NCI-H748 (cell line): ENCODE measurements at regions not wholly inside any gene's neighbourhood (a gene's known extent, or its start where the extent isn't known, plus 50 kb on each side); places are given as distances from the start of the nearest gene placed in this dataset.
"Not testable (repeated sequence)": the region's sequence is repeated elsewhere in the genome, so short reads cannot be mapped to it uniquely, and the experiment has no call there.

Experiments used
- DNase-seq: peaks from one replicate; lab custom pipeline; 2025; ENCODE audit not compliant: unreplicated experiment; lab: John Stamatoyannopoulos, UW

DNA sequence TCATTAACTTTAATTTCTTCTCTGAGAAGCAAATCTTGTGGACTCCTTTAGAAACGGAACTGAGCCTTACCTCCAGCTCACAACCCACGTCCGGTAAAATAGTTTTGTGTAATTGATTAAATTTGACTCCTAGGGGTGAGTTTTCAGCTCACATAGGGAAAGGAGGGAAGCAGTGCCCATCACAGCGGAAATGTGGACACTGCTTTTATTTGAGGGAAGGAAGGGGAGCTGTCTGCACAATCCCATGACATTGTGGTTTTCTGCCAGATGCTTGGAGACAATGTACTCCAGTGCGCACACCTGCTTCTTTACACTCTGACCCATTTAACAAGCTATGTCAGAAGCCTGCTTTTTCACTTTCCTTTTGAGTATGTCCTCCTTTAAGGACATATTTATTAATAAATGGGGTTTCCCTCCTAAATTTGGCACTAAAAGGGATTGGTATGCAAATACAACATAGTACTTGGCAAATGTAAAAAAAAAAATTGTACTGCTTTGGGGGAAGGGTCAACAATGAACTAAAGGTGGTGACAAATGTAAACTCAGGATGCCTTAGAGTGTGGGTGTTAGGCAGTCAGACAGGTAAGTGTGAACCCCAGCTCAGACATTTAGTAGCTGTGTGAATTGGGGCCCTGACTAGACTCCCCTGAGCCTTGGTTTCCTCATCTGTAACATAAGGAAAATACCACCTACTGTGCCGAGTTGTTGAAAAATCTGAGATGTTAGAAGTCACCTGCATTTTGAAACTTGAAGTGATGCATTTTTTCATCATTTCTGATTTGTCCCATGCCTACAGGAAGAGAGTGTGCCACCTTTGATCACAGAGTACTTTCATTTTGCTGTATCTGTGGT, 90.2 kb upstream of the KLF6 start:
- peak; percentile 43 for DNase-seq

DNA sequence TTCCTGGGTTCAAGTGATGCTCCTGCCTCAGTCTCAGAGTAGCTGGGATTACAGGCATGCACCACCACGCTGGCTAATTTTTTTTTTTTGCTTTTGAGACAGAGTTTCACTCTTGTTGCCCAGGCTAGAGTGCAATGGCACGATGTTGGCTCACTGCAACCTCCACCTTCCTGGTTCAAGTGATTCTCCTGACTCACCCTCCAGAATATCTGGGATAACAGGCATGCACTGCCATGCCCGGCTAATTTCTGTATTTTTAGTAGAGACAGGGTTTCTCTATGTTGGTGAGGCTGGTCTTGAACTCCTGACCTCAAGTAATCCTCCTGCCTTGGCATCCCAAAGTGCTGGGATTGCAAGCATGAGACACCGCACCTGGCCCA, 89.6 kb upstream of the KLF6 start:
- DNase-seq, result not testable (repeated sequence)

DNA sequence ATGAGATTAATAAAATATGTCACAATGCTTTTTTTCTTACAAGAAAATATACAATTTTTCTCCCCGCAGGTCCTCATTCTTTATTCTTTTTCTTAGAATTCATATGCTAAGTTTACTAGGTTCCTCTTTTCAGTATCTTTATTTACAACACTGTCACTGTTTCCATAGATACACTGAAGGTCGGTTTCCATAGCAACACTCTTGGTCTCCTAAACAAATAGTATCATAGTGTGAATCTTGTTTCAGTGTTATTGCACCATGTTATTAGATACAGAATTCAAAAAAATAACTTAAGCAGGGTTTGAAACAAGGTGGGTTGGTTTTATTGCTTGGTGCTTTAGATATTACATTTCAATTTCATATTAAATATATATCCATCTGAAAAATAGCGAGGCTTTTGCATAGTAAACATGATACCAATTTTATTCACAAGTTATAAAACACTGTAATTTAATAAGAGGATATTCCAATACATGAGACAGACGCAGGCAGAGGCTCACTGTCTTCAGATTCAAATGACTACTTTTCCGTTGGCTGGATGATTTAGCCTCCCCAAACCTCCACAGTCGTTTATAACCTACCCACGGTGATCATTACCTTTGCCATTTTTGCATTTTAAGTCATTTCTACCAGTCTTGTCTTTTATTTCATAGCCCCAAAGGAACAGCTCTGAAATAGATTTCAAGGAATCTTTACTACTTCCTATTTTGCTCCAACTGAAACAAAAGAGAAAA, 88.9 kb upstream of the KLF6 start:
- peak; percentile 91 for DNase-seq

DNA sequence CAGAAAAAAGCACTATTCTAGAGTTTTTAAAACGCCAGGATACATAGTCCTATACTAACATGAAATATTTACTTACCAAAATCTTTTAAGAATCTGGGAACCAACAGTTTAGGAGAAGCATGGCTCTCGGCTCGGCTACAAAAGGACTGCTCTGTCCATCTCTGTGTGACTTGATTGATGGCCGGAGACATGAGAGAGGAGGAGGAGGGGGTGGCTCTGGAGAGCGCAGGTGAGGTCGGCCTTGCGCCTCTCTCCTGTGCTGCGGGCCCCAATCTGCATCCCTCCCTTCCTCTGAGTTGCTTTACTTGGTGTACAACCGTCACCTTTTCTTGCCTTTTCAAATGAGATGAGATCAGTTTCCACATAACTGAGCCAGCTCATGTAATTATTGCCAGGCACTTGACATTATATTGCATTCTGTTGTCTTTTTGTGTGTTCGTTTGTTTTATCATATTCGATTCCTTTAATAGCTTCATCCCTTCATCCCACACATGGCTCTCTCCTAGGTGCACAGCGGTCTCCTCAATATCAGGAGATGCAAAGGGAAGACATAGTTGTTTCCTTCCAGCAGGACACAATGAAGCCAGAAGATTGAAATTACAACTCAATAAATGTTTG, 87.8 kb upstream of the KLF6 start:
- DNase-seq, result peak; percentile 68

DNA sequence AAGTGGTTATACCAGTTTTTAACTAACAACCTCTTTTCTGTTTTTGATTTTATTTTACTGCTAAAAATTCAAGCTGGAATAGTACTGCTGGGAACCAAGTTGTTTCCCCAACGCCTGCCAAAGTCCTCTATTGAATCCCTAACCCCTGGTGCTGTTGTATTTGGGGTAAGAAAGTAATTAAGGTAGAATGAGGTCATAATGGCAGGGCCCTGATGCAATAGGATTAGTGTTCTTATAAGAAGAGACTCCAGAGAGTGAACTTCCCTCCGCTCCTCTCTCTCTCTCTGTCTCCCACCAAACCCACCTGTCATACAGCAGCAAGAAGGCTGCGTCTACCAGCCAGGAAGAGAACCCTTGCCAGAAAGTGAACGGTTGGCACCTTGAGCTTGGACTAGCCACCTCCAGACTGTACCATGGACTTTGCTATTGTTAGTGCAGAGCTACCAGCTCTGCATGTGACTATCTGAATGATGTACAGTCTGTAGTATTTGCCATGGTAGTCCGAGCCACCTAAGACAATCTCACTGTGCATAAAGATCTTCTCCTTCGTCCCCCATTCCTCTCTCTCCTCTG, 86.5 kb upstream of the KLF6 start:
- no peak for DNase-seq

DNA sequence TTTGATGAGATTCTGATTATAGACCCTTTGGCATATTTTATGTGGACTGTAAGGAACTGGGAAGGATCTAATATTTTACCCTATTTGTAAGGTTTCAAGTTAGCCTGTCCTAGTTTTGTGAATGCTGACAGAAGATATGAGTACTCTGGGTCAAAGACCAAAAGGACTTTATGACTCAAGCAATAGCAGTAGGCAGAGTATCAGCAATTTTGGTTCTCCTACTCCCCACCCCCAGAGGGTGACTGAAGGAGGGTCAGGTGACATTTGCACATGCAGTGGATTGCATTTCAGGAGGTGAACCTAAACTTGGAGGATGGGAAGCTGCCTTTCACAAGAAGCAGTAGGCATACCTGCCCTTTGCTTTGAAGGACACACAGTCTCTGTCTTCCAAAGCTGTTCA, 84.0 kb upstream of the KLF6 start:
- no peak for DNase-seq

DNA sequence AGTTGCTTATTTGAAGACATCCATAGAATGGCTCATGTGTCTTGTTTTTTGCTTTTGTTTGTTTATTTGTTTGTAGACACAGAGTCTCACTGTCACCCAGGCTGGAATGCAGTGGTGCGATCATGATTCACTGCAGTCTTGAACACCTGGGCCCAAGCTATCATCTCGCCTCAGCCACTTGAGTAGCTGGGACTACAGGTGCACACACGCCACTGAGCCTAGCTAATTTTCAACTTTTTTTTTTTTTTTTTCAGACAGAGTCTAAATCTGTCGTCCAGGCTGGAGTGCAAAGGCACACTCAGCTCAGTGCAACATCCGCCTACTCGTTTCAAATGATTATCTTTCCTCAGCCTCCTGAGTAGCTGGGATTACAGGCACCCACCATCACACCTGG, 83.3 kb upstream of the KLF6 start:
- DNase-seq, result no peak

DNA sequence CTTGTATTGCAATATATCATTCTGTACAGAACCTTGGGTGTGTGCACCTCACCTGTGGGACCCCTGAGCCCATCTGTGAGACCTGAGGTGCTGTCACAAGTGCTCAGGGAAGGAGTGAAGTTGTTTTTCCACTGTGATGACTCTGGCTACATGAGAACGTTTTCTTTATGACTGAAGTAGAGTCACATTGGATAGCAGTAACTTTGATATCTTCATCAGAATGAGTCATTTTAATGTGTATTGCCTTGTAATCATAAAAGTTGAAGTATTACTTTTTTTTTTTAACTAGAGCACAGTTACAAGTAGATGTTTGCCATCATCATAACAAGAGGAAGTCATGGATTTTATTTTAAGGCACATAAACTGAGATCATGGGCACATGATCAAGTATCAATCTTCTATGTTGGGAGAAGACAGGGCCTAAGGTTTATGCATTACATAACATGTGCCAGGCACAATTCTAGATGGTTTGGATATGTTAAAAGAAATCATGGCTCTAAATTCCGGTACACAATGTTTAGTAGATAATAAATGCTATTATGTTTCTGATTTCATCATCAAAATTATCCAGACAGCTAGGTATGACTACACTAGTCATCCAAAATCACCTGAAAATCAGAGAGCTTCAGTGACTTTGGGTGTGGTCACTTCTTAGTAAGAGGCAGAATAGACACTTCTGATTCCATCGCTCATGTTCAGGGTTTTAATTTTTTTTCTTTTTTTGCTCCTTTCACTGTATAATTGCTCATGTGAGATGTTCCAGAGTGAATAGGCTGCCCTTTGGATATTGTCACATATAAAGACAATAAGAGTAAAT, 82.7 kb upstream of the KLF6 start:
- no peak for DNase-seq

DNA sequence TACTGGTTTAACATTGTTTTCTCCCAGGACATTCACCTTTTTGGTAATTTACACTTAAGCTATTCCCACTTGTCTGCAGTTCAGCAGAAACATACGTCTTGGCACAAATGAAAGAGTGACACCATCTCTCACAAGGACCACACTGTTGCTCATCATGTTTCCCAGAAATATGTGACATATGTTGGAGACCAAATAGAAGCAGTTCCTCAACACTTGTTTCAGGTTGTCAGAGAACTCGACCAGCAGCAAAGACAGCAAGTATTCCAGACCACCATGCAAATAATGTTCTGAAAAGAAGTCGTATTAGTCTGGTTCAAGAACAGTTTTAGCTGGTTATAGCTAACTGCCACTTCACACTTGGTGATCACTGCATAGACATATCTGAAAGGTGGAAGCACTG, 81.3 kb upstream of the KLF6 start:
- DNase-seq, result no peak

DNA sequence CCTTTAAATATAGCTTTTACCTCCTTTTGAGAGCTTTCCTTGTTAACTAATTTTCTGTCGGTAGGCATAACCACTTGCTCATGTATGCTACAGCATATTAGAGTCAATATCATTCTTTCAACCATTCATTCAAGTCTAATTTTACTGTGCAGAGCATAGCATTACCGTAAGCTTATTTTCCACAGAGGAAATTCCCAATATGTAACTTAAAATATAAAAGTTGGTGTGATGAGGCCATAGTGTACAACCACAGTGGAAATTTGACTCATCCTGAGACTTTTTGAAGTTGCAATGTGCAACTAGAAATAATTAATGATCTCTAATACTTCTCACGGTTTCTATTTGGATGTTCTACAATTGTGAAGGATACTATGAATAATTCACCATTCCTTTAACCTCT, 80.6 kb upstream of the KLF6 start:
- DNase-seq, result no peak

DNA sequence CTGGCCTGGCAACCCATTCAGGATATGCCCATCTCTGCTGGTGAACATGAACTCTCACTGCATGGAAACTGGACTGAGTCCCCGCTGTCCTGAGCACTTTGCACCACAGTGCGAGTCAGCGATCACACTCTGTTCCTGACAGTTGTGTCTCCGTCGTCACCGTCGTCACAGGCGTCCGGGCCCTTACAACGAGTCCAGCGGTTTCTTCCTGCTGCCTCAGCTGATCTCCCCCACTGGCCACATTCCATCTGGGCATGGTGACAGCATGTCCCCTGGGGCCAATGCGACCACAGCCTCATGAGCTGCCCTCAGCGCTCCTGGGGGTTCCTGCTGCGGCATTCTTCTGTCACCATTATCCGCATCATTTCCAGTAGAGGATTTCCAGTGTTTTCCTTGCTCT, 76.8 kb upstream of the KLF6 start:
- DNase-seq, result no peak

DNA sequence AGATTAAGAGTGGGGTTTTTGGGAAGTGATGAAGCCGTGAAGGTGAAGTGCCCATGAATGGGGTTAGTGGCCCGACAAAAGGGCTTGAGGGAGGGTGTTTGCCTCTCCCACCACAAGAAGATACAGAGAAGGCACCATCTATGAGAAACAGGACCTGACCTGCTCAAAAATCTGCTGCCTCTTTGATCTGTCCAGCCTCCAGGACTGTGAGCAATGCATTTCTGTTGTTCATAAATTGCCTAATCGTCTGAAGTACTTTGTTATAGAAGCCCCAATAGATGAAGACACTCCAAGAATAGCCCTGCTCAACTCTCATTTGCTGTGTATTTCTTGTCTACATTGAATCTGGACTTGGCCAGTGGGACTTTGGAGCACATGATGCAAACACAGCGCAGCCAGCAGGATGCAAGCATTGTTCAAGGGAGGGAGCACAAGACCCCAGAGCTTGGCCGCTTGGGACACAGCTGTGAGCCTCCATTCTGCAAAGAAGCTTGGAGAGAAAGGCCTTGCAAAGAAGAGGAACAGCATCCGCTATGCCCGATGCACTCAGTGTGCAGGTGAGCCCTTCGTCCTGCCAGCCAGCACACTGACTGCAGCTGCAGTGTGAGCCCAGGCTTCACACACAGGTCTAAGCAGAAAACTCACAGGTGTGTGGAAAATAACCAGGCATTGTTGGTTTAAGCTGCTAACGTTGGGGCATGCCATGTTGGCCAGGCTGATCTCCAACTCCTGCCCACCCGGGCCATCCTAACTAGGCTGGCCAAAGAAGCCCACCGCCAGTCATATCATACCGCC, 73.2 kb upstream of the KLF6 start:
- DNase-seq, result no peak

DNA sequence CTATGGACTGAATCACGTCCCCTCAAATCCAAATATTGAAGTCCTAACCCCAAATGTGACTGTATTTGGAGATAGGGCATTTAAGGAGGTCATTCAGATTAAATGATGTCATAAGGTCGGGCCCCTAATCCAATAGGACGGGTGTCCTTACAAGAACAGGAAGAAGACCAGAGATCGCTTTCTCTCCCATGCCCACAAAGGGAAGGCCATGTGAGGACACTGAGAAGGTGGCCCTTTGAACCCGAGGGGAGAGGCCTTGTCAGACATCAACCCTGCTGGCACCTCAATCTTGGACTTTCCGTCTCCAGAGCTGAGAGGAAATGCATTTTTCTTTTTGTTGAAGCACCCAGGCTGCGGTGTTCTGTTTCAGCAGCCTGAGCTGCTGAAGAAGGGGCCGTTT, 72.3 kb upstream of the KLF6 start:
- DNase-seq, result no peak

DNA sequence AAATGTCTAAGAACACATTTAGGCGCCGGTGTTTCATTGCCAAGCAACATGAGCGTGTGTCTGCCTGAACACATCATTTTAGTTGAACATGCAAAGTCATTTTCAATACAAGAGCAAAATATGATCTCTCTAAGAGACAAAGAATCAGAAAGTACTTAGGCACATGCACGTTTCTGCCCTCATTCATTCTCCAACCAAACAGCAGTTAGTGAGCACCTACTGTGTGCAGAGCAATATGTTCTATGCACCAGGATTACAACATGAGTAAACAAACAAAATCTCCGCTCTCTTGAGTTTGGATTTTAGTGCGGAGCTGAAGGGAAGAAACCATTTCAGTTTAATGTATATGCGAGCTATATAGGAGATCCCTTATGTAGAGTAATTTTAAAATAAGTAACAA, 71.6 kb upstream of the KLF6 start:
- no peak for DNase-seq

DNA sequence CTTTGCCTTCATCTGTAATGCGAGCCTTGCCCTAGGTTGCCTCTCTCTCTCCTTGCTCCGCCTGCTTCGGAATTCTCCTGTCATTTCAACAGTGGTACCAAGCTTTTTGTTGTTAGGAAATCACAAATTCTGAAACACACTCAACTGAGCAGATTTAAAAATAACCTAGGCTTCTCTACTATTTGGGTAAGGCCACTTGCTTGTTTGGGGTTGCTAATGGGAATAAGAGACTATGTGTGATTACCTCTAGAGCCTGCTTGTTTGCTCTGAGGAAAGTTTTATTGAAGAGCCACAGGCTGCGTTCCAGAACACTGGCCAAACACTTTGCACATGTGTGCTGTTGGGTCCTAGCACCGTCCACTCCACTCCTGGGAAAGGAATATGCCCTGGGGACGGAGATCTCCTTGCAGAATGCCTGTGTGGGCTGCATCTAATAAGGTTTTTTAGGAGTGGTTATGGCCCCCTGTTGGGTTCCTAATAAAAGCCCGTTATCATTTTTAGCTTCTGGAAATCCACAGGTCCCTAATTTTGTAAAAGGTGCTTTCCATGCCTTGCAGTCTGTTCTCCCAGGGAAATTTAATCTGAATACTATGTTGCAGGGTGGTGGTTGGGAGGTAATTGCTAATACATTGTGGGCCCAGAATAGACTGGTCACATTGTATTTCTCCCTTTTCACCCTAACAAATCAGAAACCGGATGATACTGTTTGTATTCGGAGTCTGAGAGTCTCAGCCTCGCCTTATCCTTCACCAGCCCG, 68.7 kb upstream of the KLF6 start:
- no peak for DNase-seq

DNA sequence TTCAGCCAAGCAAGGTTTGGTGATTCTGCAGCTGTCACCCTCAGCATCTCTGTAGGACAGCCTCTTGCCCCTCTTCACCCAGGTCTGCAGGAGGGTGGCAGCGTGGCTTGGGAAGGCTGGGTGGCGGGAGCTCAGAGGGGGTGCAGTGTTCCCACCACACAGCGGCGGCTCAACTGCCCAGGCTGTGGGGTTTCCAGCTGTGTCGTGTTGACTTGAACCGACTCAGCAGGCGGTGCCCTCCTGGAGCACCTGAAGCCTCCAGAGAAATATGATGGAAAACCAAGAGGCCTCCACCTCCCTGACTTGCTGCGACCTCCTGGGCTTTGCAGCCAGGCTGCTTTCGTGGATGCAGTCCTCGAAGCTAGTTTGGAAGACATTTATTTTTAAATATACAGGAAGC, 68.0 kb upstream of the KLF6 start:
- no peak for DNase-seq

DNA sequence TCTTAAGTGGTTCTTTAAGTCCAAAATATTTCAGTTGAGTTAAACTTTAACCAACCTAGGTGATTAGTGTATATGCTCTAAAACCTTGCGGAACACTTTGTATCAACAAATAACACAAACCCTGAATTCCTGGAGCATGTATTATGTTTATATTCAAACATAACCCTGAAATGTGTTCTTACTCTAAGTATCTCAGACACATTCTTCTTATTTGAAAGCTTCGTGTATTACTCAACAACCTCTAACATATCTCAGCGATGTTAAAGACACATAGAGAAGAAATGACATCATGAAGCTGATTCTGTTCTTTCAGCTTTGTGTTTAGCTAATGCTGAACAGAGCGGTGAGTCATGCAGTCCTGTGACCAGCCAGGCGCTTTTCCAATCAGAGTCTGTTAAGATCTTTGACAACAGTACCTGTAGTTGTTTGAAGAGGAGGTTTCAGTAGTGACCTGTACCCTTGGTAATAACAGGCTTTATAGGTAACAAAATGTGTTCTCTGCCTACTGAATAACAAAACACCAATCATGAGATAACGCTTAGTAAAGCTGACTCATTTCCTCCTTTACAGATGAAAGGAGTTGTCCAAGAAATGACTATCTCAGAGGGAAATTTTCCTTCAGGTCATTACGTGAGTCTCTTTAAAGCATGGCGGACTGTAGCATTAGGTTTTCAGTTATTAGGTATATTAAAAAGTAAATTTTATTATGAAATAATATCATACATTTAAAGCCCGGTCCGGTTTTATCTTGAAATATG, 67.3 kb upstream of the KLF6 start:
- peak; percentile 76 for DNase-seq

DNA sequence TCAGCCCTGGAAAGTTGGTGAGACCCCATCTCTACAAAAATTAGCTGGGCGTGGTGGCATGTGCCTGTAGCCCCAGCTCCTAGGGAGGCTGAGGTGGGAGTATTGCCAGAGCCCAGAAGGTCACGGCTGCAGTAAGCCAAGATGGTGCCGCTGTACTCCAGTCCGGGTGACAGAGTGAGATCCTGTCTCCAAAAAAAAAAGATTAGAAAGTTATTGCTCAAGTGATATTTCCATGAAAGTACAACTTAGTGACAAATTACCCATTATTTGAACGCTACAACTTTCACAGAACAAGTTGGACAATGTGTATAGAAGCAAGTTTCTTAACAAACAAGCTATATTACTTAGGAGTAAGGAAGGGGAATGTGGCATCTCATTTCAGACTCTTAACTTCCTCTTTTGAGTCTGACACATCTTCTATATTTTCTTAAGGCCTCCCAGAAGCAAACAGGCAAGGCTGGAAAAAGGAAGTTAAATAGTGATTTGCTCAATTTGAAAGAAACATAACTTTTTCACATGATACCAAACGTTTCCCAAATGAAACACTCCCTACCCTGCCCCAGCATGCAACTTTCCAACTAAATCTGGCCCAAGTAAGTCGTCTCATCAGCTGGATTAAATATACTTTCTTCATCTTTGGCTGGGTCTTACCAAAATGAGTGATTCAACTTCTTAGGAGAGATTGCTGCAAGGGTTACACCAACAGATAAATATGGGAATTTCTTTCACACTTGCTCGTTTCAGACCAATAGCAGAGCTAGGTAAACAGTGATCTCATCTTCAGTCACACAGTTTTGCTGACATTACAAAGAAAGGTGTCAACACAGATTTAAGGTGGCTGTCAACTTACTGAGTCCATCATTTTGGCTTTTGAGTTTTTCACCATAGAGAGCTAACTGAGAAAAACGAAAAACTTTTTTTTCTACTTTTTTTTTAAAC, 66.3 kb upstream of the KLF6 start:
- DNase-seq, result peak; percentile 14
